HCT116 (cell line): ENCODE measurements at regions not wholly inside any gene's neighbourhood (a gene's known extent, or its start where the extent isn't known, plus 50 kb on each side); places are given as distances from the start of the nearest gene placed in this dataset.

ENCODE experiments used
- ATAC-seq: fragments of 200-7000 bp; cut with Tn5 transposase; 2 replicates; pipeline ENCODE4 v1.9.1; 2020; ENCODE audit warnings: mild to moderate bottlenecking, moderate library complexity
- BruUV-seq: library from RNA; stranded (reverse); fragments of 400-500 nt; replicated peaks from 2 replicates; lab custom pipeline; 2021; lab: Mats Ljungman, UMichigan
- CTCF ChIA-PET: fragments of 300-600 bp; sonication (Branson Sonifier 250); formaldehyde crosslinking; loops from one replicate; lab custom pipeline; 2021; ENCODE audit warnings: antibody characterized with exemption; lab: Charles Lee
- POLR2A ChIA-PET: fragments of 300-600, 350-600 bp; sonication (Branson Sonifier 250); formaldehyde crosslinking; loops from one replicate; lab custom pipeline; 2021; ENCODE audit warnings: antibody characterized with exemption; lab: Charles Lee
- RAD21 ChIA-PET, 2 experiments: fragments of 300-600 bp; sonication (Branson Sonifier 250); formaldehyde crosslinking; loops; one replicate each; lab custom pipeline; 2023; ENCODE audit warnings: low total read pairs in 2 of 2; ENCODE audit not compliant: uncharacterized antibody in 2 of 2, unreplicated experiment in 2 of 2, low non-redundant PET in 1 of 2; lab: Charles Lee
- DNase-seq: peaks from one replicate; pipeline ENCODE4 v3.0.0-alpha.2; 2010; ENCODE audit warnings: low read depth, low spot score
- H2AFZ ChIP-seq: fragments of 200-600 bp; shearing (Covaris generic), sonication (generic); 2 replicates; pipeline ENCODE4 v1.6.1; 2017; ENCODE audit warnings: low read depth, mixed run types, mixed read lengths, antibody characterized with exemption, low read length; ENCODE audit not compliant: poor library complexity, severe bottlenecking
- H3K27ac ChIP-seq: 2 replicates; pipeline ENCODE4 v1.5.1; 2012; ENCODE audit warnings: low read depth, low read length
- H3K27me3 ChIP-seq: fragments of 200-600 bp; sonication (generic); 2 replicates; pipeline ENCODE4 v1.6.1; 2016; ENCODE audit warnings: mixed run types, low read length, mixed read lengths; ENCODE audit not compliant: insufficient read depth
- H3K36me3 ChIP-seq, 2 experiments: fragments of 200-500 bp in 1 of 2; fragments of 200-600 bp in 1 of 2; sonication (Bioruptor generic) in 1 of 2; sonication (generic) in 1 of 2; 2 replicates each; pipeline versions ENCODE4 v1.5.1 to v1.6.1; 2014 to 2016; ENCODE audit warnings: low read length in 2 of 2, inconsistent platforms in 1 of 2, mixed read lengths in 1 of 2, mixed run types in 1 of 2; ENCODE audit not compliant: insufficient read depth in 2 of 2, control insufficient read depth in 1 of 2
- H3K4me1 ChIP-seq, 2 experiments: fragments of 200-600 bp in 1 of 2; sonication (generic) in 1 of 2; 2 replicates each; pipeline versions ENCODE4 v1.5.1 to v1.6.1; 2012 to 2017; ENCODE audit warnings: low read length in 2 of 2, inconsistent platforms in 1 of 2, mild to moderate bottlenecking in 1 of 2, mixed read lengths in 1 of 2, mixed run types in 1 of 2, moderate library complexity in 1 of 2; ENCODE audit not compliant: insufficient read depth in 2 of 2, control insufficient read depth in 1 of 2
- H3K4me2 ChIP-seq: fragments of 200-600 bp; sonication (generic); 2 replicates; pipeline ENCODE4 v1.6.1; 2017; ENCODE audit warnings: mixed run types, low read length, mixed read lengths
- H3K4me3 ChIP-seq, 2 experiments: fragments of 200-600 bp in 1 of 2; sonication (generic) in 1 of 2; replicated peaks in 1 of 2; 2 replicates each; pipeline ENCODE4 v1.5.1; 2011 to 2016; ENCODE audit warnings: low read length in 2 of 2, control low read depth in 1 of 2, low read depth in 1 of 2, mild to moderate bottlenecking in 1 of 2, mixed read lengths in 1 of 2, mixed run types in 1 of 2
- H3K79me2 ChIP-seq: fragments of 200-600 bp; sonication (generic); 2 replicates; pipeline ENCODE4 v1.6.1; 2017; ENCODE audit warnings: mild to moderate bottlenecking, mixed run types, low read length, moderate library complexity, mixed read lengths; ENCODE audit not compliant: insufficient read depth
- H3K9ac ChIP-seq: fragments of 200-600 bp; sonication (generic); 2 replicates; pipeline ENCODE4 v1.6.1; 2016; ENCODE audit warnings: low read length, mixed read lengths
- H3K9me2 ChIP-seq: fragments of 200-600 bp; sonication (generic), shearing (Covaris generic); 2 replicates; pipeline ENCODE4 v1.6.1; 2017; ENCODE audit warnings: mixed run types, mild to moderate bottlenecking, moderate library complexity; ENCODE audit not compliant: insufficient read depth
- H3K9me3 ChIP-seq, 2 experiments: fragments of 200-500 bp in 1 of 2; fragments of 200-600 bp in 1 of 2; sonication (Bioruptor generic) in 1 of 2; sonication (generic) in 1 of 2; 2 replicates each; pipeline ENCODE4 v1.6.1; 2014 to 2017; ENCODE audit warnings: low read length in 2 of 2, mixed read lengths in 2 of 2, inconsistent platforms in 1 of 2, low read depth in 1 of 2, mild to moderate bottlenecking in 1 of 2, mixed run types in 1 of 2, moderate library complexity in 1 of 2; ENCODE audit not compliant: control insufficient read depth in 1 of 2, insufficient read depth in 1 of 2
- H4K20me1 ChIP-seq: fragments of 200-600 bp; sonication (generic), shearing (Covaris generic); 2 replicates; pipeline ENCODE4 v1.6.1; 2017; ENCODE audit warnings: mixed run types, mild to moderate bottlenecking, moderate library complexity; ENCODE audit not compliant: insufficient read depth
- ATF3 ChIP-seq: IDR thresholded peaks from 2 replicates; pipeline ENCODE4 v1.6.1; 2012
- CBX3 ChIP-seq: IDR thresholded peaks from 2 replicates; pipeline ENCODE4 v1.6.1; 2012; ENCODE audit warnings: low read depth
- CEBPB ChIP-seq: IDR thresholded peaks from 2 replicates; pipeline ENCODE4 v1.6.1; 2012; ENCODE audit warnings: low read depth
- CTCF ChIP-seq, 3 experiments: fragments of 200-600 bp in 1 of 3; sonication (generic) in 1 of 3; IDR thresholded peaks in 2 of 3; conservative IDR thresholded peaks in 1 of 3; 2 replicates each; pipeline ENCODE4 v1.5.1; 2012 to 2017; ENCODE audit warnings: low read depth in 2 of 3, low read length in 2 of 3, antibody characterized with exemption in 1 of 3, borderline replicate concordance in 1 of 3, control low read depth in 1 of 3, mild to moderate bottlenecking in 1 of 3, mixed read lengths in 1 of 3, mixed run types in 1 of 3, moderate library complexity in 1 of 3; ENCODE audit not compliant: insufficient read depth in 1 of 3
- EGR1 ChIP-seq: IDR thresholded peaks from 2 replicates; pipeline ENCODE4 v1.6.1; 2012; ENCODE audit warnings: low read depth
- ELF1 ChIP-seq: IDR thresholded peaks from 2 replicates; pipeline ENCODE4 v1.6.1; 2012; ENCODE audit warnings: low read depth, borderline replicate concordance
- EZH2 ChIP-seq: fragments of 200-600 bp; sonication (generic); IDR thresholded peaks from 2 replicates; pipeline ENCODE4 v1.6.1; 2017; ENCODE audit warnings: antibody characterized with exemption, mixed run types
- EZH2phosphoT487 ChIP-seq: fragments of 200-600 bp; IDR thresholded peaks from 2 replicates; pipeline ENCODE4 v1.6.1; 2018; ENCODE audit warnings: antibody characterized with exemption, borderline replicate concordance
- FOSL1 ChIP-seq: IDR thresholded peaks from 2 replicates; pipeline ENCODE4 v1.6.1; 2012; ENCODE audit warnings: low read depth
- MAX ChIP-seq: IDR thresholded peaks from 2 replicates; pipeline ENCODE4 v1.6.1; 2012
- POLR2AphosphoS5 ChIP-seq: IDR thresholded peaks from 2 replicates; pipeline ENCODE4 v1.6.1; 2011; ENCODE audit warnings: mild to moderate bottlenecking, low read depth, low read length, moderate library complexity
- RAD21 ChIP-seq: IDR thresholded peaks from 2 replicates; pipeline ENCODE4 v1.6.1; 2012; ENCODE audit warnings: low read depth, mild to moderate bottlenecking
- REST ChIP-seq: IDR thresholded peaks from 2 replicates; pipeline ENCODE4 v1.6.1; 2012; ENCODE audit warnings: low read depth
- SIN3A ChIP-seq: IDR thresholded peaks from 2 replicates; pipeline ENCODE4 v1.6.1; 2012; ENCODE audit warnings: low read depth
- SP1 ChIP-seq: IDR thresholded peaks from 2 replicates; pipeline ENCODE4 v1.6.1; 2012; ENCODE audit warnings: low read depth
- TCF7L2 ChIP-seq: IDR thresholded peaks from 2 replicates; pipeline ENCODE4 v1.7.0; 2011; ENCODE audit warnings: borderline replicate concordance, inconsistent platforms; ENCODE audit not compliant: insufficient read depth, insufficient read length; ENCODE audit errors: extremely low read depth
- YY1 ChIP-seq: IDR thresholded peaks from 2 replicates; pipeline ENCODE4 v1.6.1; 2011; ENCODE audit warnings: low read length, low read depth, moderate library complexity, mild to moderate bottlenecking; ENCODE audit not compliant: insufficient replicate concordance; ENCODE audit errors: extremely low read depth
- ZNF274 ChIP-seq: fragments of 200-500 bp; sonication (Bioruptor generic); IDR thresholded peaks from 2 replicates; pipeline ENCODE4 v1.6.1; 2014; ENCODE audit warnings: mild to moderate bottlenecking, low read depth, low read length, inconsistent platforms
- intact Hi-C: fragments of 100-400 bp; cut with micrococcal nuclease; formaldehyde crosslinking; loops from 2 replicates; pipeline ENCODE4 v1.10.0; 2022

GRCh38 chr3:106161246-106161645, 292.4 kb upstream of the CBLB start:
- no peaks in the 10 kb centered on the region for H3K9me2 ChIP-seq
- H3K4me3 ChIP-seq, result no peak overlapping the region
- H3K27me3 ChIP-seq, result no peaks in the 10 kb centered on the region
- no peak for DNase-seq
- no TSS peak for BruUV-seq
- intact Hi-C loops, result no loop called here
- H3K27ac ChIP-seq, result no peak overlapping the region
- H3K4me1 ChIP-seq, result no peaks in the 10 kb centered on the region
- TF ChIP-seq FOSL1 (no peak), MAX (no peak), POLR2AphosphoS5 (no peak), TCF7L2 (no peak), EGR1 (no peak), RAD21 (no peak), EZH2 (no peak), ZNF274 (no peak), EZH2phosphoT487 (no peak), SIN3A (no peak), REST (no peak), YY1 (no peak), CEBPB (no peak), CTCF (IDR thresholded peaks at IDR 0.05 in 2 of 3, conservative IDR thresholded peaks at IDR 0.05 in 1 of 3; ENCODE audit: borderline replicate concordance in 1 of 3, insufficient read depth in 1 of 3, low read depth in 2 of 3, low read length in 2 of 3) (no peak), CBX3 (no peak), ELF1 (no peak), SP1 (no peak), ATF3 (no peak)
- H3K79me2 ChIP-seq, result no peaks in the 10 kb centered on the region
- RAD21 ChIA-PET, result no interaction called here
- H3K9ac ChIP-seq, result no peak overlapping the region
- no peak for ATAC-seq
- POLR2A ChIA-PET, result no interaction called here
- CTCF ChIA-PET, result no interaction called here
- no peak overlapping the region for H3K4me2 ChIP-seq
- H2AFZ ChIP-seq, result no peak overlapping the region
- no peaks in the 10 kb centered on the region for H3K9me3 ChIP-seq
- no peaks in the 10 kb centered on the region for H4K20me1 ChIP-seq
- no peaks in the 10 kb centered on the region for H3K36me3 ChIP-seq
